Muscle layer of duodenum (tissue), 2 donors: ENCODE measurements at regions not wholly inside any gene's neighbourhood (a gene's known extent, or its start where the extent isn't known, plus 50 kb on each side); places are given as distances from the start of the nearest gene placed in this dataset.
"Not testable (repeated sequence)": the region's sequence is repeated elsewhere in the genome, so short reads cannot be mapped to it uniquely, and the experiment has no call there.

Experiments
- H3K27ac ChIP-seq: one replicate; pipeline ENCODE4 v1.7.0; 2013; ENCODE audit warnings: mild to moderate bottlenecking, low read length
- H3K27me3 ChIP-seq: one replicate; pipeline ENCODE4 v1.7.0; 2013; ENCODE audit warnings: low read depth, mild to moderate bottlenecking, control low read depth, low read length
- H3K36me3 ChIP-seq, 2 donors: one replicate each; pipeline ENCODE4 v1.7.0; 2013; ENCODE audit warnings: low read length in 2 of 2, control low read depth in 1 of 2, mild to moderate bottlenecking in 1 of 2; ENCODE audit not compliant: insufficient read depth in 2 of 2, control insufficient read depth in 1 of 2
- H3K4me1 ChIP-seq, 2 donors: one replicate each; pipeline ENCODE4 v1.7.0; 2013; ENCODE audit warnings: low read length in 2 of 2, mild to moderate bottlenecking in 2 of 2, control low read depth in 1 of 2, moderate library complexity in 1 of 2; ENCODE audit not compliant: insufficient read depth in 2 of 2, control insufficient read depth in 1 of 2
- H3K4me3 ChIP-seq, 2 donors: one replicate each; pipeline ENCODE4 v1.7.0; 2013; ENCODE audit warnings: low read length in 2 of 2, low read depth in 1 of 2, mild to moderate bottlenecking in 1 of 2
- H3K9me3 ChIP-seq, 2 donors: one replicate each; pipeline ENCODE4 v1.7.0; 2013; ENCODE audit warnings: low read length in 2 of 2, control low read depth in 1 of 2, mild to moderate bottlenecking in 1 of 2; ENCODE audit not compliant: control insufficient read depth in 1 of 2
- donor health status: healthy.

- no peak overlapping the region for H3K4me3 ChIP-seq
- H3K9me3 ChIP-seq = no peaks in the 10 kb centered on the region
- H3K27me3 ChIP-seq = no peaks in the 10 kb centered on the region
- no peaks in the 10 kb centered on the region for H3K36me3 ChIP-seq
- no peaks in the 10 kb centered on the region for H3K4me1 ChIP-seq
- no peak overlapping the region for H3K27ac ChIP-seq
Measured at GRCh38 chr9:119917175-119917574, 547.9 kb upstream of the BRINP1 start.

GRCh38 chr9:119907056-119907455 is 537.8 kb upstream of the BRINP1 start:
- Histone ChIP-seq H3K36me3 (no peaks in the 10 kb centered on the region), H3K27me3 (no peaks in the 10 kb centered on the region), H3K9me3 (peaks cover 0 to 10% of the 10 kb centered on the region in 2 donors), H3K4me1 (no peaks in the 10 kb centered on the region), H3K4me3 (no peak overlapping the region), H3K27ac (no peak overlapping the region)

- H3K4me1 ChIP-seq = no peaks in the 10 kb centered on the region
- H3K36me3 ChIP-seq = no peaks in the 10 kb centered on the region
- H3K27ac ChIP-seq = no peak overlapping the region
- H3K27me3 ChIP-seq = no peaks in the 10 kb centered on the region
- H3K4me3 ChIP-seq = no peak overlapping the region
- H3K9me3 ChIP-seq = peaks cover 0 to 10% of the 10 kb centered on the region in 2 donors
Measured at GRCh38 chr9:119905724-119906123, 536.5 kb upstream of the BRINP1 start.

GRCh38 chr9:119903851-119904250 is 534.6 kb upstream of the BRINP1 start:
- H3K27ac ChIP-seq = no peak overlapping the region
- peaks cover 0 to 10% of the 10 kb centered on the region in 2 donors for H3K9me3 ChIP-seq
- no peaks in the 10 kb centered on the region for H3K4me1 ChIP-seq
- no peak overlapping the region for H3K4me3 ChIP-seq
- H3K36me3 ChIP-seq = no peaks in the 10 kb centered on the region
- no peaks in the 10 kb centered on the region for H3K27me3 ChIP-seq

- Histone ChIP-seq H3K27ac (no peak overlapping the region), H3K9me3 (peaks cover 0 to 3% of the 10 kb centered on the region in 2 donors), H3K36me3 (no peaks in the 10 kb centered on the region), H3K4me3 (no peak overlapping the region), H3K27me3 (no peaks in the 10 kb centered on the region), H3K4me1 (no peaks in the 10 kb centered on the region)
Measured at GRCh38 chr9:119902611-119903010, 533.4 kb upstream of the BRINP1 start.

- H3K36me3 ChIP-seq = no peaks in the 10 kb centered on the region
- no peak overlapping the region for H3K4me3 ChIP-seq
- no peaks in the 10 kb centered on the region for H3K9me3 ChIP-seq
- no peak overlapping the region for H3K27ac ChIP-seq
- no peaks in the 10 kb centered on the region for H3K4me1 ChIP-seq
- no peaks in the 10 kb centered on the region for H3K27me3 ChIP-seq
Measured at GRCh38 chr9:119898316-119898715, 529.1 kb upstream of the BRINP1 start.

GRCh38 chr9:119884438-119884837 is 515.2 kb upstream of the BRINP1 start:
- Histone ChIP-seq H3K9me3 (no peaks in the 10 kb centered on the region), H3K36me3 (no peaks in the 10 kb centered on the region), H3K4me1 (no peaks in the 10 kb centered on the region), H3K27ac (no peak overlapping the region), H3K27me3 (no peaks in the 10 kb centered on the region), H3K4me3 (no peak overlapping the region)

- no peaks in the 10 kb centered on the region for H3K27me3 ChIP-seq
- no peak overlapping the region for H3K27ac ChIP-seq
- no peaks in the 10 kb centered on the region for H3K9me3 ChIP-seq
- H3K4me1 ChIP-seq = no peaks in the 10 kb centered on the region
- H3K36me3 ChIP-seq = no peaks in the 10 kb centered on the region
- no peak overlapping the region for H3K4me3 ChIP-seq
Measured at GRCh38 chr9:119881898-119882297, 512.7 kb upstream of the BRINP1 start.

GRCh38 chr9:119880361-119880760 is 511.1 kb upstream of the BRINP1 start:
- no peaks in the 10 kb centered on the region for H3K27me3 ChIP-seq
- no peak overlapping the region for H3K4me3 ChIP-seq
- no peak overlapping the region for H3K27ac ChIP-seq
- no peaks in the 10 kb centered on the region for H3K9me3 ChIP-seq
- H3K36me3 ChIP-seq = no peaks in the 10 kb centered on the region
- H3K4me1 ChIP-seq = no peaks in the 10 kb centered on the region

GRCh38 chr9:119877306-119877705 is 508.1 kb upstream of the BRINP1 start:
- no peak overlapping the region for H3K4me3 ChIP-seq
- no peaks in the 10 kb centered on the region for H3K36me3 ChIP-seq

GRCh38 chr9:119873877-119874276 is 504.6 kb upstream of the BRINP1 start:
- no peaks in the 10 kb centered on the region for H3K9me3 ChIP-seq
- H3K27me3 ChIP-seq = no peaks in the 10 kb centered on the region
- no peaks in the 10 kb centered on the region for H3K36me3 ChIP-seq
- no peak overlapping the region for H3K4me3 ChIP-seq
- H3K27ac ChIP-seq = no peak overlapping the region
- H3K4me1 ChIP-seq = peaks cover 0 to under 1% of the 10 kb centered on the region in 2 donors

More at GRCh38 chr9:119877306-119877705, 508.1 kb upstream of the BRINP1 start:
- Histone ChIP-seq H3K27me3 (no peaks in the 10 kb centered on the region), H3K27ac (no peak overlapping the region), H3K9me3 (no peaks in the 10 kb centered on the region), H3K4me1 (no peaks in the 10 kb centered on the region)

GRCh38 chr9:119870251-119870650 is 501.0 kb upstream of the BRINP1 start:
- not testable (repeated sequence) for H3K36me3 ChIP-seq, H3K27ac ChIP-seq, H3K4me3 ChIP-seq, H3K9me3 ChIP-seq, H3K4me1 ChIP-seq, H3K27me3 ChIP-seq
